Gastrocnemius medialis (tissue), 4 donors: ENCODE measurements at regions not wholly inside any gene's neighbourhood (a gene's known extent, or its start where the extent isn't known, plus 50 kb on each side); places are given as distances from the start of the nearest gene placed in this dataset.
"Not testable (repeated sequence)": the region's sequence is repeated elsewhere in the genome, so short reads cannot be mapped to it uniquely, and the experiment has no call there.

ENCODE experiments used
- ATAC-seq, 2 donors: fragments of 150-250 bp; one replicate each; pipeline ENCODE4 v1.9.1; 2016
- DNase-seq, 2 donors: peaks; one replicate each; pipeline ENCODE4 v3.0.0-alpha.2; 2019
- H3K27ac ChIP-seq, 4 donors: fragments of 200-600 bp; sonication (generic); 1 replicate in 1 of 4; 2 replicates in 3 of 4; pipeline ENCODE4 v1.5.1; 2016 to 2018; ENCODE audit warnings: mild to moderate bottlenecking in 2 of 4, moderate library complexity in 1 of 4
- H3K27me3 ChIP-seq, 3 donors: fragments of 200-600 bp; sonication (generic) in 2 of 3; 1 replicate in 1 of 3; 2 replicates in 2 of 3; pipeline versions ENCODE4 v1.5.1 to v1.6.0; 2016 to 2019; ENCODE audit warnings: mild to moderate bottlenecking in 1 of 3, moderate library complexity in 1 of 3
- H3K36me3 ChIP-seq, 2 donors: fragments of 200-600 bp; sonication (generic) in 1 of 2; one replicate each; pipeline ENCODE4 v1.5.1; 2017 to 2018
- H3K4me1 ChIP-seq, 2 donors: fragments of 200-600 bp; sonication (generic) in 1 of 2; one replicate each; pipeline ENCODE4 v1.5.1; 2016 to 2017; ENCODE audit warnings: mild to moderate bottlenecking in 2 of 2
- H3K4me3 ChIP-seq, 4 donors: fragments of 200-600 bp; sonication (generic) in 3 of 4; 1 replicate in 1 of 4; 2 replicates in 3 of 4; pipeline ENCODE4 v1.5.1; 2016 to 2019; ENCODE audit warnings: mild to moderate bottlenecking in 2 of 4
- H3K9me3 ChIP-seq, 3 donors: fragments of 200-600 bp; sonication (generic) in 2 of 3; 1 replicate in 1 of 3; 2 replicates in 2 of 3; pipeline ENCODE4 v1.5.1; 2016 to 2019
- CTCF ChIP-seq, 5 experiments: fragments of 450-650 bp in 3 of 5; fragments of 200-600 bp in 2 of 5; sonication (generic) in 2 of 5; IDR thresholded peaks in 4 of 5; conservative IDR thresholded peaks in 1 of 5; 1 replicate in 4 of 5; 2 replicates in 1 of 5; pipeline ENCODE4 v1.5.1; 2016 to 2019; ENCODE audit warnings: antibody characterized with exemption in 5 of 5, mild to moderate bottlenecking in 3 of 5, moderate library complexity in 3 of 5
- POLR2A ChIP-seq, 2 donors: fragments of 450-650 bp; IDR thresholded peaks; one replicate each; pipeline ENCODE4 v1.6.1; 2017; ENCODE audit warnings: antibody characterized with exemption in 2 of 2, mild to moderate bottlenecking in 2 of 2, moderate library complexity in 2 of 2
- in situ Hi-C, 4 donors: fragments of 200-750 bp; cut with MboI; loops; one replicate each; pipeline versions ENCODE4 v1.15.0 to v1.8.0; 2017; ENCODE audit warnings: low sequenced_read_pairs in 4 of 4
- intact Hi-C: fragments of 100-400 bp; cut with DNase I; formaldehyde crosslinking; loops from one replicate; pipeline ENCODE4 v1.15.1; 2023; ENCODE audit warnings: low total_unique reads

GRCh38 chr11:112663947-112664634, 297.1 kb upstream of the NCAM1 start:
- intact Hi-C loops: no loop called here
- H3K27me3 ChIP-seq: no peaks in the 10 kb centered on the region
- TF ChIP-seq POLR2A (IDR thresholded peaks at IDR 0.05) (no peak), CTCF (IDR thresholded peaks at IDR 0.05 in 4 of 5, conservative IDR thresholded peaks at IDR 0.05 in 1 of 5) (no peak)
- no peak for ATAC-seq
- H3K4me3 ChIP-seq: no peak overlapping the region
- DNase-seq: no peak
- in situ Hi-C loops: no loop called here
- H3K4me1 ChIP-seq: peaks cover 0 to 3% of the 10 kb centered on the region in 2 donors
- no peaks in the 10 kb centered on the region for H3K36me3 ChIP-seq
- H3K27ac ChIP-seq: no peak overlapping the region
- no peaks in the 10 kb centered on the region for H3K9me3 ChIP-seq

- TF ChIP-seq CTCF (IDR thresholded peaks at IDR 0.05 in 4 of 5, conservative IDR thresholded peaks at IDR 0.05 in 1 of 5) (no peak), POLR2A (IDR thresholded peaks at IDR 0.05) (no peak)
- in situ Hi-C loops (no loop called here), intact Hi-C loops (no loop called here)
- DNase-seq: no peak
- ATAC-seq: no peak
- no peaks in the 10 kb centered on the region for H3K27me3 ChIP-seq
- H3K27ac ChIP-seq: no peak overlapping the region
- H3K4me1 ChIP-seq: peaks cover 0 to 3% of the 10 kb centered on the region in 2 donors
- no peak overlapping the region for H3K4me3 ChIP-seq
- no peaks in the 10 kb centered on the region for H3K9me3 ChIP-seq
- no peaks in the 10 kb centered on the region for H3K36me3 ChIP-seq
These were observed 295.9 kb upstream of the NCAM1 start for GRCh38 chr11:112665291-112665690.

- intact Hi-C loops: no loop called here
- H3K9me3 ChIP-seq: no peaks in the 10 kb centered on the region
These were observed 295.0 kb upstream of the NCAM1 start for GRCh38 chr11:112666253-112666652.

GRCh38 chr11:112670806-112671570, 290.2 kb upstream of the NCAM1 start:
- ATAC-seq (no peak), DNase-seq (no peak)
- Histone ChIP-seq H3K36me3 (no peaks in the 10 kb centered on the region), H3K27me3 (no peaks in the 10 kb centered on the region), H3K27ac (no peak overlapping the region), H3K4me1 (no peaks in the 10 kb centered on the region), H3K4me3 (no peak overlapping the region), H3K9me3 (no peaks in the 10 kb centered on the region)
- intact Hi-C loops (no loop called here), in situ Hi-C loops (no loop called here)
- TF ChIP-seq POLR2A (IDR thresholded peaks at IDR 0.05): no peak
- TF ChIP-seq CTCF (IDR thresholded peaks at IDR 0.05 in 4 of 5, conservative IDR thresholded peaks at IDR 0.05 in 1 of 5): no peak

More at GRCh38 chr11:112666253-112666652, 295.0 kb upstream of the NCAM1 start:
- no peak overlapping the region for H3K4me3 ChIP-seq
- peaks cover 0 to 3% of the 10 kb centered on the region in 2 donors for H3K4me1 ChIP-seq
- H3K27me3 ChIP-seq: no peaks in the 10 kb centered on the region
- ATAC-seq: no peak
- in situ Hi-C loops: no loop called here
- H3K36me3 ChIP-seq: no peaks in the 10 kb centered on the region
- DNase-seq: no peak
- H3K27ac ChIP-seq: no peak overlapping the region
- TF ChIP-seq POLR2A (IDR thresholded peaks at IDR 0.05) (no peak), CTCF (IDR thresholded peaks at IDR 0.05 in 4 of 5, conservative IDR thresholded peaks at IDR 0.05 in 1 of 5) (no peak)

- H3K4me3 ChIP-seq, H3K27ac ChIP-seq, ATAC-seq, intact Hi-C loops, in situ Hi-C loops, DNase-seq, H3K9me3 ChIP-seq, H3K36me3 ChIP-seq, H3K27me3 ChIP-seq, H3K4me1 ChIP-seq: not testable (repeated sequence)
These were observed 287.8 kb upstream of the NCAM1 start for GRCh38 chr11:112673401-112673800.
